Psoas muscle (tissue), 7 donors: ENCODE measurements at regions not wholly inside any gene's neighbourhood (a gene's known extent, or its start where the extent isn't known, plus 50 kb on each side); places are given as distances from the start of the nearest gene placed in this dataset.

Experiments
- ATAC-seq, 4 donors: fragments of 200-7000 bp; cut with Tn5 transposase; one replicate each; pipeline ENCODE4 v1.9.1; 2020; ENCODE audit warnings: moderate library complexity in 3 of 4, mild to moderate bottlenecking in 2 of 4
- DNase-seq, 2 donors: peaks; one replicate each; pipeline ENCODE4 v3.0.0-alpha.2; 2020
- H3K27ac ChIP-seq: fragments of 200-600 bp; one replicate; pipeline ENCODE4 v1.8.0; 2022
- H3K27me3 ChIP-seq, 3 donors: fragments of 200-600 bp in 1 of 3; one replicate each; pipeline versions ENCODE4 v1.6.1 to v1.8.0; 2013 to 2022; ENCODE audit warnings: low read length in 2 of 3, mild to moderate bottlenecking in 2 of 3, moderate library complexity in 1 of 3; ENCODE audit not compliant: insufficient read depth in 3 of 3
- H3K36me3 ChIP-seq, 2 donors: fragments of 200-600 bp in 1 of 2; one replicate each; pipeline versions ENCODE4 v1.6.1 to v1.8.0; 2013 to 2022; ENCODE audit warnings: low read depth in 1 of 2, mild to moderate bottlenecking in 1 of 2, moderate library complexity in 1 of 2; ENCODE audit not compliant: insufficient read depth in 1 of 2
- H3K4me1 ChIP-seq: fragments of 200-600 bp; one replicate; pipeline ENCODE4 v1.8.0; 2022
- H3K4me3 ChIP-seq: fragments of 200-600 bp; one replicate; pipeline ENCODE4 v1.8.0; 2022; ENCODE audit warnings: mild to moderate bottlenecking
- H3K9me3 ChIP-seq: fragments of 200-600 bp; one replicate; pipeline ENCODE4 v1.8.0; 2022
- WGBS, 3 donors: extraction: QIAGEN DNeasy Blood & Tissue Kit; methylation state at CpG; one replicate each; pipeline versions ENCODE4 v1.1.6 to v1.1.7; 2013; 5-methylcytosine and 5-hydroxymethylcytosine counted together
- intact Hi-C, 2 donors: fragments of 100-400 bp; cut with DNase I; formaldehyde crosslinking; loops; one replicate each; pipeline versions ENCODE4 v1.11.0 to v1.14.2; 2022
- TF ChIP-seq, protein P1 (sequence below): fragments of 200-600 bp; IDR thresholded peaks from one replicate; pipeline ENCODE4 v1.8.0; 2022; ENCODE audit warnings: antibody characterized with exemption
- donor health status: healthy with polysubstance abuse.
- donor health status: DM: no; HTN: no; CAD: no; lungs with moderate emphysema.
- donor health status: Bipolar disorder and iron deficiency.
- donor health status: healthy.
- donor health status: DM: yes; HTN: yes; CAD: no.
- donor health status: DM: no; HTN: no; CAD: no.
- donor health status: DM: yes; HTN: yes; CAD: no.

DNA sequence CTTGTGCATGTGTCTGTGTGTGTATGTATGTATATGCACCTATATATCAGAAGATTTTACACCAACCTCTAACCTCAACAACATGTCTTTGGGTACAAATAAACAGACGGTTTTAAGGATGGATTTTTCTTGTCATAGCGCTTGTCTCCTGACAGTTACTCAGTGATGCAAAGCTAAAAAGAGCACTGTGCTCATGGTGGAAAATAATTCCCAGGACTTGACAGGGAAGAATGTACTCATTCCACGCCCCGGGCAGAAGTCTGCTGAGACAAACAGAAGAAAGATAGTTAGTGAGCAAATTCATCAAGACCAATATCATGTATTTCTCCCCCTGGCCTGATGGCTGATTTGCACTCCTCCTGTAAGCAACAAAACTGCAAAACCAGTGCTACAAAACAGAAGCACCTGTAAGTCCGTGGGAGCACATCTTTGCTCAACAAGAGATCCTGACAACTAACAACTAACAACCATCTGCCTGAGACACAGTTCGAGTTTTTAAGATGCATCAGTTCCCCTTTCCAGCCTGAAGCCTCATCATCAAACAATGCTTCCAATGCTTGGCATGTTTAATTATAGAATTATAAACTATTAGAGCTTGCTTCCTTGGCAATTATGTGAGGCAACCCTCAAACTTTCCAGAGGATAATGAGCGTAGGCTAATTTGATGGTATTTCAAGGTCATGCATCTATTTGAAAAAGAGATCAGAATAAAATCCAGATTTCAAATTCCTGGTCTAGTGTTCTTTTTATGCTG is 812.7 kb upstream of the MIR17HG start:
- no peak for ATAC-seq
- H3K9me3 ChIP-seq: no peaks in the 10 kb centered on the region
- no peak overlapping the region for H3K4me3 ChIP-seq
- H3K36me3 ChIP-seq: no peaks in the 10 kb centered on the region
- H3K27ac ChIP-seq: no peak overlapping the region
- H3K4me1 ChIP-seq: no peaks in the 10 kb centered on the region
- DNase-seq: no peak
- 41 to 50% (median 44%) methylated on average over 7 of the region's 7 CpGs for WGBS, 3 donors
- H3K27me3 ChIP-seq: no peaks in the 10 kb centered on the region
- intact Hi-C loops: no loop called here
- TF ChIP-seq, protein P1, sequence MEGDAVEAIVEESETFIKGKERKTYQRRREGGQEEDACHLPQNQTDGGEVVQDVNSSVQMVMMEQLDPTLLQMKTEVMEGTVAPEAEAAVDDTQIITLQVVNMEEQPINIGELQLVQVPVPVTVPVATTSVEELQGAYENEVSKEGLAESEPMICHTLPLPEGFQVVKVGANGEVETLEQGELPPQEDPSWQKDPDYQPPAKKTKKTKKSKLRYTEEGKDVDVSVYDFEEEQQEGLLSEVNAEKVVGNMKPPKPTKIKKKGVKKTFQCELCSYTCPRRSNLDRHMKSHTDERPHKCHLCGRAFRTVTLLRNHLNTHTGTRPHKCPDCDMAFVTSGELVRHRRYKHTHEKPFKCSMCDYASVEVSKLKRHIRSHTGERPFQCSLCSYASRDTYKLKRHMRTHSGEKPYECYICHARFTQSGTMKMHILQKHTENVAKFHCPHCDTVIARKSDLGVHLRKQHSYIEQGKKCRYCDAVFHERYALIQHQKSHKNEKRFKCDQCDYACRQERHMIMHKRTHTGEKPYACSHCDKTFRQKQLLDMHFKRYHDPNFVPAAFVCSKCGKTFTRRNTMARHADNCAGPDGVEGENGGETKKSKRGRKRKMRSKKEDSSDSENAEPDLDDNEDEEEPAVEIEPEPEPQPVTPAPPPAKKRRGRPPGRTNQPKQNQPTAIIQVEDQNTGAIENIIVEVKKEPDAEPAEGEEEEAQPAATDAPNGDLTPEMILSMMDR: no peak

DNA sequence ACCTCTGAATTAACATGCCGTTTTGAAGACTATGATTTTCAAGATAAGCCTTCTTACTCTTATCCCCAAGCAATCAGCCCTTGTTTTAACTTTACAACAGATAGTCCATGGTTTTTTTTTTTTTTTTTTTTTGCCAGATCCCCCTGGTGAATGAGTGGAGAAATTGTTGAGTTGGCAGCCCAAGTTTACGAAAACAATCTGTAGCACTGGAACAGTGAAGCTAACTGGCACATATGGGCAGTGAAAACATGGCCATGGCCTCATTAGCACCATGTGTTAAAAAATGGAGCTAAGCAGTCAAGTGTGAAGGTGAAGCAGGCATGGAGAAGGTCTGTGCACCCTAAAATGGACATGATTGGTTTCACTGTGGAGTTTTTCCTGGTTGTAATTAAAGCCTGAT is 812.1 kb upstream of the MIR17HG start:
- H3K27me3 ChIP-seq: no peaks in the 10 kb centered on the region
- no peak for DNase-seq
- H3K27ac ChIP-seq: no peak overlapping the region
- intact Hi-C loops: no loop called here
- TF ChIP-seq, protein P1: no peak
- H3K4me1 ChIP-seq: no peaks in the 10 kb centered on the region
- no peaks in the 10 kb centered on the region for H3K9me3 ChIP-seq
- no peak for ATAC-seq
- 32 to 58% (median 40%) methylated on average over 2 of the region's 2 CpGs for WGBS, 3 donors
- no peak overlapping the region for H3K4me3 ChIP-seq
- H3K36me3 ChIP-seq: no peaks in the 10 kb centered on the region

DNA sequence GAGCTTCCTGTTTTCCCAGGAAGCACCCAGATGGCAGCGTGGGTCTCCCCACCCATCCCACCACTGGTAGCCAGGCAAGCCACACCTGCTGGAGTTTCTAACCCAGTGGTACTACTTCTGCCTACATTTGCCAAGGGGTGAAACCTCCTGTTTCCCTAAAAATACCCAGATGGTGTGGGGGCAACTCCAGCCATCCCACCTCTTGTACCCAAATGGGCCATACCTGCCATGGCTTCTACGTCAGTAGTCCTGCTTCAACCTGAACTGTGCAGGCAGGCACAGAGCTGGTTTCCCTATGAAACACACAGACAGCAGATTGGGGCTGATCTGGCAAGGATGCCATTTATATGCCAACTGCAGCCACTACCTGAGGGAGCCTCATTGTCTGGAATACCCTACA is 809.4 kb upstream of the MIR17HG start:
- H3K4me3 ChIP-seq: no peak overlapping the region
- no peak overlapping the region for H3K27ac ChIP-seq
- intact Hi-C loops: no loop called here
- no peaks in the 10 kb centered on the region for H3K9me3 ChIP-seq
- 88 to 92% (median 92%) methylated on average over 2 of the region's 2 CpGs for WGBS, 3 donors
- DNase-seq (no peak), ATAC-seq (no peak)
- no peaks in the 10 kb centered on the region for H3K27me3 ChIP-seq
- no peaks in the 10 kb centered on the region for H3K36me3 ChIP-seq
- TF ChIP-seq, protein P1: no peak
- no peaks in the 10 kb centered on the region for H3K4me1 ChIP-seq

DNA sequence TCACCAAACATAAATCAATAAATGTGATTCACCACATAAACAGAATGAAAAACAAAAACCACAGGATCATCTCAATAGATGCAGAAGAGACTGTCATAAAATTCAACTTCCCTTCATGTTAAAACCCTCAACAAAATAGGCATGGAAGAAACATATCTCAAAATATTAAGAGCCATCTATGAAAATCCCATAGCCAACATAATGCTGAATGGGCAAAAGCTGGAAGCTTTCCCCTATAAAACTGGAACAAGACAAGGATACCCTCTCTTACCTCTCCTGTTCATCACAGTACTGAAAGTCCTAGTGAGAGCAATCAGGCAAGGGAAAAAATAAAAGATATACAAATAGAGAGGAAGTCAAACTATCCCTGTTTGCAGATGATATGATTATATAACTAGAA is 806.1 kb upstream of the MIR17HG start:
- TF ChIP-seq, protein P1: no peak
- H3K9me3 ChIP-seq: no peaks in the 10 kb centered on the region
- no peaks in the 10 kb centered on the region for H3K36me3 ChIP-seq
- intact Hi-C loops: no loop called here
- H3K27me3 ChIP-seq: no peaks in the 10 kb centered on the region
- DNase-seq (no peak), ATAC-seq (no peak)
- no peak overlapping the region for H3K27ac ChIP-seq
- no peak overlapping the region for H3K4me3 ChIP-seq
- no peaks in the 10 kb centered on the region for H3K4me1 ChIP-seq

DNA sequence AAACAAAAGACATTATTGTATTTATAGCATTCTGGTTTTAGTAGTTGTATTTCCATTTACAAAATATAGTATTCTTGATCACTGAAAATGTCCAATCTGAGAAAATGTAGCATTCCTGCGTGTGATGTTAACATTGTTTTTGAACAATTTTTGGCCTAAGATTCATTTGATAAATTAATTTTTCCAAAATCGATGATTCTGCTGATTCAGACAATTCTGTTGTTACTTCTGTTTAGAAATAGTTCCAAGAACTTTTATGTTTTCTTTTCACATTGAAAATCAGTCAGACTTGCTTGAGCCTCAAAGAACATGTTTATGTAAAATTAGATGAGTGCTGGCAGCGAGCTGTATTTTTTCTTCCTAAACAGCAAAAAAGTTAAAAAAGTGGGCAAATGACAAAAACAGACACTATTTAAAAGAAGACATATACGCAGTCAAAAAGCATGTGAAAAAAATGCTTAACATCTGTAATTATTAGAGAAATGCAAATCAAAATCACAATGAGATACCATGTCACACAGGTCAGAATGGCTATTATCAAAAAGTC is 804.5 kb upstream of the MIR17HG start:
- Histone ChIP-seq H3K36me3 (no peaks in the 10 kb centered on the region), H3K4me3 (no peak overlapping the region), H3K9me3 (no peaks in the 10 kb centered on the region), H3K27ac (no peak overlapping the region), H3K4me1 (no peaks in the 10 kb centered on the region), H3K27me3 (no peaks in the 10 kb centered on the region)
- ATAC-seq: no peak
- intact Hi-C loops: no loop called here
- TF ChIP-seq, protein P1: no peak
- DNase-seq: no peak
- 62 to 74% (median 73%) methylated on average over 4 of the region's 4 CpGs for WGBS, 3 donors
